Sigmoid colon (tissue), 6 donors: ENCODE measurements at regions not wholly inside any gene's neighbourhood (a gene's known extent, or its start where the extent isn't known, plus 50 kb on each side); places are given as distances from the start of the nearest gene placed in this dataset.

Source experiments
- DNase-seq: peaks from one replicate; pipeline ENCODE4 v3.0.0-alpha.2; 2019
- H3K27ac ChIP-seq, 4 donors: fragments of 200-600 bp; sonication (generic); one replicate each; pipeline ENCODE4 v1.5.1; 2016 to 2019; ENCODE audit warnings: mild to moderate bottlenecking in 1 of 4
- H3K27me3 ChIP-seq, 3 donors: fragments of 200-600 bp; sonication (generic); one replicate each; pipeline ENCODE4 v1.5.1; 2019; ENCODE audit warnings: mild to moderate bottlenecking in 1 of 3
- H3K36me3 ChIP-seq, 4 donors: fragments of 200-600 bp; sonication (generic); one replicate each; pipeline ENCODE4 v1.5.1; 2016 to 2019
- H3K4me1 ChIP-seq, 4 donors: fragments of 200-600 bp; sonication (generic); one replicate each; pipeline ENCODE4 v1.5.1; 2017 to 2019
- H3K4me3 ChIP-seq, 4 donors: fragments of 200-600 bp; sonication (generic); one replicate each; pipeline ENCODE4 v1.5.1; 2017 to 2019; ENCODE audit warnings: mild to moderate bottlenecking in 2 of 4, moderate library complexity in 1 of 4
- H3K9me3 ChIP-seq, 4 donors: fragments of 200-600 bp in 3 of 4; sonication (generic) in 3 of 4; one replicate each; pipeline versions ENCODE4 v1.5.1 to v1.6.1; 2013 to 2019
- CTCF ChIP-seq, 4 experiments: fragments of 450-650 bp in 3 of 4; fragments of 200-600 bp in 1 of 4; IDR thresholded peaks; one replicate each; pipeline ENCODE4 v1.5.1; 2016 to 2019; ENCODE audit warnings: antibody characterized with exemption in 4 of 4, mild to moderate bottlenecking in 3 of 4, moderate library complexity in 2 of 4
- EP300 ChIP-seq, 4 donors: sonication (generic); formaldehyde crosslinking; IDR thresholded peaks; one replicate each; pipeline ENCODE4 v1.6.1; 2017; ENCODE audit warnings: antibody characterized with exemption in 4 of 4
- POLR2A ChIP-seq, 2 donors: fragments of 450-650 bp; IDR thresholded peaks; one replicate each; pipeline ENCODE4 v1.6.1; 2016; ENCODE audit warnings: antibody characterized with exemption in 2 of 2, mild to moderate bottlenecking in 2 of 2, moderate library complexity in 2 of 2
- POLR2AphosphoS5 ChIP-seq, 4 donors: sonication (generic); formaldehyde crosslinking; IDR thresholded peaks; one replicate each; pipeline ENCODE4 v1.6.1; 2017; ENCODE audit warnings: antibody characterized with exemption in 4 of 4
- WGBS, 2 donors: extraction: QIAGEN DNeasy Blood & Tissue Kit; methylation state at CpG; one replicate each; pipeline ENCODE4 v1.1.7; 2013; 5-methylcytosine and 5-hydroxymethylcytosine counted together
- intact Hi-C: fragments of 100-400 bp; cut with DNase I; formaldehyde crosslinking; loops from one replicate; pipeline ENCODE4 v1.15.1; 2023
- donor health status: healthy with polysubstance abuse.
- donor health status: healthy.

GRCh38 chr2:10221976-10222870, 80.5 kb upstream of the HPCAL1 start:
- DNase-seq = no peak
- TF ChIP-seq CTCF (IDR thresholded peaks at IDR 0.05) (no peak), EP300 (IDR thresholded peaks at IDR 0.05) (no peak), POLR2AphosphoS5 (IDR thresholded peaks at IDR 0.05) (no peak), POLR2A (IDR thresholded peaks at IDR 0.05) (no peak)
- Histone ChIP-seq H3K27me3 (no peaks in the 10 kb centered on the region), H3K4me3 (no peak overlapping the region), H3K27ac (no peak overlapping the region), H3K9me3 (no peaks in the 10 kb centered on the region), H3K36me3 (no peaks in the 10 kb centered on the region), H3K4me1 (no peaks in the 10 kb centered on the region)
- 91 to 92% methylated on average over 19 of the region's 19 CpGs for WGBS, 2 donors
- intact Hi-C loops = no loop called here

DNA sequence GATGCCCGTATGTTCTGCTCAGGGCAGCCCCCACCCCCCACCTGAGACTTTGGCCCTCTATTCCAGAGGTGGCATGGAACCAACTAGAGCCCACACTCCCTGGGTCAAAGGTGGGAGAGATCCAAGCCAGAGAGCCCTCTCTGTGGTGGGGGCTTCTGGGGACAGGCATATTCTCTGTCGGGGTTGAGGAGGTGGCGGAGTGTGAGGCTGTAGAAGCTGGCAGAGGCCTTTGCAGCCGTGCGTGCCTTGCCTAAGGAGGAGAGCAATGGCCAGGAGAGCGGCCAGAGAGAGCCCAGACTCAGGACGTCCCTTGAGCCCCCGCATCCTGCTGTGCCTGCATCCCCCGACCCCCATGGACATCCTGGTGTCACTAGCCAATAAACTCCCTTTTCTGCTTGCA, 79.2 kb upstream of the HPCAL1 start:
- intact Hi-C loops = no loop called here
- no peaks in the 10 kb centered on the region for H3K27me3 ChIP-seq
- no peaks in the 10 kb centered on the region for H3K4me1 ChIP-seq
- H3K4me3 ChIP-seq = no peak overlapping the region
- no peaks in the 10 kb centered on the region for H3K36me3 ChIP-seq
- H3K27ac ChIP-seq = no peak overlapping the region
- no peak for TF ChIP-seq EP300 (IDR thresholded peaks at IDR 0.05)
- TF ChIP-seq POLR2A (IDR thresholded peaks at IDR 0.05) = no peak
- no peak for TF ChIP-seq CTCF (IDR thresholded peaks at IDR 0.05)
- no peak for TF ChIP-seq POLR2AphosphoS5 (IDR thresholded peaks at IDR 0.05)
- no peaks in the 10 kb centered on the region for H3K9me3 ChIP-seq
- 87 to 91% methylated on average over 9 of the region's 9 CpGs for WGBS, 2 donors
- DNase-seq = no peak

DNA sequence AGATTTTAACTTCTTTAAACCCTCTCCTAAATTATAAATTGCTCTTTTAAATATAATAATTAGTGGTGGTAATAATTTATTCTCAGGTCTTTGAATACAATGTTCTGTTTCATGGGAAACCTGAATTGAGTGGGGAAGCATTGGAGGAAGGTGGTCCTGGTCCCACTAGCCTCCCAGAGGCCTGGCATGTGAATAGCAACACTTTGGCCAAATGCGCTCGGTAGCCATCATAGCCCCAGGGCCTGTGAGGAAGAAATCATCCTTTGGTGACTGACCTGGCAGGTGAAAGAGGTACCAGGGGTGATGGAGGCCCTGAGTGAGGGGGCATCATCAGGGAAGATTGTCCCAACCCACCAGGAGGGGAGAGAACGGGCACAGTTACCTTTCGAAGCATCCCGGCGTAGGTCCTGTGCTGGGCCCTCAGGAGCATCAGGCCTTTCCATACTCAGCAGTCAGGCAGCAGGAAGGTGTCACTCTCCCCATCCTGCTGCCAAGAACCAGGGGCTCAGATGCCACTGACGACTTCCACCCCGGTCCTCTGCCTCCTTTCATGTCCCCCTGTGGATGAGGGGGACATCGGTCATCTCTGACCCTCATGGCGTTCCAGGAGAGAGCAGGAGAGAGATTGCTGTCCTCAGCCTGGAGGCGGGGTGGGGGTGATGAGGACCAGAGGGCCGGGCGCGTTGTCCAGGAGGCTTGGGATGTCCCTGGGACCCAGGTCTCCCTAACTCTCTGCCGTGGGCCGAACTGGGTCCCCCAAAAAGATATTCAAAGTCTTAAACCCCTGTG, 78.6 kb upstream of the HPCAL1 start:
- DNase-seq = no peak
- intact Hi-C loops = no loop called here
- H3K27me3 ChIP-seq = no peaks in the 10 kb centered on the region
- no peak overlapping the region for H3K27ac ChIP-seq
- TF ChIP-seq POLR2A (IDR thresholded peaks at IDR 0.05) (no peak), CTCF (IDR thresholded peaks at IDR 0.05) (no peak)
- H3K4me3 ChIP-seq = no peak overlapping the region
- no peaks in the 10 kb centered on the region for H3K36me3 ChIP-seq
- no peaks in the 10 kb centered on the region for H3K9me3 ChIP-seq
- WGBS, 2 donors = 92 to 94% methylated on average over 16 of the region's 16 CpGs
- H3K4me1 ChIP-seq = no peaks in the 10 kb centered on the region

DNA sequence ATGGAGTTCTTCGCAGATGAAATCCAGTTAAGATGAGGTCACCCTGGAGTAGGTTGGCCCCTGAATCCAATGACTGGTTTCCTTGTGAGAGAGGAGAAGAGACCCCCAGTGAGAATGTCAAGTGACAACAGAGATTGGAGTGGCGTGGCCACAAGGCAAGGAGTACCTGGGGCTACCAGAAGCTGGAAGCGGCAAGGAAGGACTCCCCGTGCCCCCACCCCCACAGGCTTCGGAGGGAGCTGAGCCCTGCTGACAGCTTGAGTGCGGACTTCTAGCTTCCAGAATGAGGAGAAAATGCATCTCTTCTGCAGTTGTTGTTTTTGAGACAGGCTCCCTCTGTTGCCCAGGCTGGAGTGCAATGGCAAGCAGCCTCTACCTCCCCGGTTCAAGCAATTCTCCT, 78.0 kb upstream of the HPCAL1 start:
- no peak overlapping the region for H3K4me3 ChIP-seq
- no peaks in the 10 kb centered on the region for H3K27me3 ChIP-seq
- no peak for TF ChIP-seq CTCF (IDR thresholded peaks at IDR 0.05)
- no peak for TF ChIP-seq POLR2A (IDR thresholded peaks at IDR 0.05)
- TF ChIP-seq EP300 (IDR thresholded peaks at IDR 0.05) = no peak
- no peak for TF ChIP-seq POLR2AphosphoS5 (IDR thresholded peaks at IDR 0.05)
- WGBS, 2 donors = 94 to 96% methylated on average over 7 of the region's 7 CpGs
- intact Hi-C loops = no loop called here
- H3K36me3 ChIP-seq = no peaks in the 10 kb centered on the region
- no peaks in the 10 kb centered on the region for H3K9me3 ChIP-seq
- no peaks in the 10 kb centered on the region for H3K4me1 ChIP-seq
- H3K27ac ChIP-seq = no peak overlapping the region
- no peak for DNase-seq
